GM21717 (cell line): ENCODE measurements at regions not wholly inside any gene's neighbourhood (a gene's known extent, or its start where the extent isn't known, plus 50 kb on each side); places are given as distances from the start of the nearest gene placed in this dataset.

ENCODE experiments used
- ATAC-seq: cut with Tn5 transposase; IDR thresholded peaks from one replicate; pipeline ENCODE4 v1.9.1; 2021; ENCODE audit warnings: mild to moderate bottlenecking, moderate library complexity; ENCODE audit not compliant: unreplicated experiment

- ATAC-seq: no peak
These were observed 232.6 kb downstream of the EFNB2 start for GRCh38 chr13:106302843-106303242.

GRCh38 chr13:106302011-106302410, 233.5 kb downstream of the EFNB2 start:
- ATAC-seq: no peak

GRCh38 chr13:106299621-106300020, 235.8 kb downstream of the EFNB2 start:
- no peak for ATAC-seq

GRCh38 chr13:106297283-106297682, 238.2 kb downstream of the EFNB2 start:
- ATAC-seq: no peak

- no peak for ATAC-seq
These were observed 238.7 kb downstream of the EFNB2 start for GRCh38 chr13:106296723-106297122.

GRCh38 chr13:106295971-106296370, 239.5 kb downstream of the EFNB2 start:
- no peak for ATAC-seq

- ATAC-seq: no peak
These were observed 244.5 kb downstream of the EFNB2 start for GRCh38 chr13:106291006-106291405.

- ATAC-seq: no peak
These were observed 248.1 kb downstream of the EFNB2 start for GRCh38 chr13:106287351-106287750.

GRCh38 chr13:106286811-106287210, 248.7 kb downstream of the EFNB2 start:
- ATAC-seq: peak; percentile 96

- no peak for ATAC-seq
These were observed 251.1 kb downstream of the EFNB2 start for GRCh38 chr13:106284358-106284757.

- ATAC-seq: no peak
These were observed 254.0 kb downstream of the EFNB2 start for GRCh38 chr13:106281426-106281825.

- no peak for ATAC-seq
These were observed 257.8 kb downstream of the EFNB2 start for GRCh38 chr13:106277484-106278154.

GRCh38 chr13:106276876-106277275, 258.6 kb downstream of the EFNB2 start:
- ATAC-seq: no peak

GRCh38 chr13:106275446-106276032, 259.9 kb downstream of the EFNB2 start:
- no peak for ATAC-seq

- ATAC-seq: no peak
These were observed 260.8 kb downstream of the EFNB2 start for GRCh38 chr13:106274551-106275203.

GRCh38 chr13:106263801-106264200, 271.7 kb downstream of the EFNB2 start:
- ATAC-seq: no peak

- no peak for ATAC-seq
These were observed 272.6 kb downstream of the EFNB2 start for GRCh38 chr13:106262886-106263285.

- ATAC-seq: no peak
These were observed 274.0 kb downstream of the EFNB2 start for GRCh38 chr13:106261450-106261849.

- no peak for ATAC-seq
These were observed 275.1 kb downstream of the EFNB2 start for GRCh38 chr13:106260352-106260751.

- ATAC-seq: no peak
These were observed 275.5 kb downstream of the EFNB2 start for GRCh38 chr13:106259928-106260327.

- no peak for ATAC-seq
These were observed 288.7 kb downstream of the EFNB2 start for GRCh38 chr13:106246666-106247188.

GRCh38 chr13:106246242-106246641, 289.2 kb downstream of the EFNB2 start:
- no peak for ATAC-seq
